ENCODE measurements at regions not wholly inside any gene's neighbourhood (a gene's known extent, or its start where the extent isn't known, plus 50 kb on each side); places are given as distances from the start of the nearest gene placed in this dataset.

DNA sequence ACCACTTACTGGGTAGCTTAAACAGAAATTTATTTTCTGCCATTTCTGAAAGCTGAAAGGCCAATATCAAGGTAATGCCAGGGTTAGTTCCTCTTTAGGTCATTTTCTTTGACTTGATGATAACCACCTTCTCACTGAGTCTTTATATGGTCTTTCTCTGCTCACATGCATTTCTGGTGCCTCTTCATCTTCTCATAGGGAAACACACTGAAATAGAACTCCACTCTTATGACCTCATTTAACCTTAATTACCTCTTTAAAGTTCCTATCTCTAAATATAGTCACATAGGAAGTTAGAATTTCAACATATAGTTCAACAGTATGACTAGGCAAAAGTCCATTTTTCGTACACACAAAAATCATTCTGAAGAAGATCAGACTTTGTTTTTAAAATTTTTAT, 616.8 kb upstream of the VRK2 start:
- H3K9me3 ChIP-seq: no peaks in the 10 kb centered on the region
- H3K27ac ChIP-seq: no peak overlapping the region
- ATAC-seq (peak; percentile 22), DNase-seq (no peak)
- H3K27me3 ChIP-seq: no peaks in the 10 kb centered on the region
- no peaks in the 10 kb centered on the region for H3K4me1 ChIP-seq
- H3K4me3 ChIP-seq: no peak overlapping the region
- TF ChIP-seq, protein P1, sequence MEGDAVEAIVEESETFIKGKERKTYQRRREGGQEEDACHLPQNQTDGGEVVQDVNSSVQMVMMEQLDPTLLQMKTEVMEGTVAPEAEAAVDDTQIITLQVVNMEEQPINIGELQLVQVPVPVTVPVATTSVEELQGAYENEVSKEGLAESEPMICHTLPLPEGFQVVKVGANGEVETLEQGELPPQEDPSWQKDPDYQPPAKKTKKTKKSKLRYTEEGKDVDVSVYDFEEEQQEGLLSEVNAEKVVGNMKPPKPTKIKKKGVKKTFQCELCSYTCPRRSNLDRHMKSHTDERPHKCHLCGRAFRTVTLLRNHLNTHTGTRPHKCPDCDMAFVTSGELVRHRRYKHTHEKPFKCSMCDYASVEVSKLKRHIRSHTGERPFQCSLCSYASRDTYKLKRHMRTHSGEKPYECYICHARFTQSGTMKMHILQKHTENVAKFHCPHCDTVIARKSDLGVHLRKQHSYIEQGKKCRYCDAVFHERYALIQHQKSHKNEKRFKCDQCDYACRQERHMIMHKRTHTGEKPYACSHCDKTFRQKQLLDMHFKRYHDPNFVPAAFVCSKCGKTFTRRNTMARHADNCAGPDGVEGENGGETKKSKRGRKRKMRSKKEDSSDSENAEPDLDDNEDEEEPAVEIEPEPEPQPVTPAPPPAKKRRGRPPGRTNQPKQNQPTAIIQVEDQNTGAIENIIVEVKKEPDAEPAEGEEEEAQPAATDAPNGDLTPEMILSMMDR (IDR thresholded peaks at IDR 0.05): no peak
- no peaks in the 10 kb centered on the region for H3K36me3 ChIP-seq
- intact Hi-C loops (cut with DNase I): no loop called here

DNA sequence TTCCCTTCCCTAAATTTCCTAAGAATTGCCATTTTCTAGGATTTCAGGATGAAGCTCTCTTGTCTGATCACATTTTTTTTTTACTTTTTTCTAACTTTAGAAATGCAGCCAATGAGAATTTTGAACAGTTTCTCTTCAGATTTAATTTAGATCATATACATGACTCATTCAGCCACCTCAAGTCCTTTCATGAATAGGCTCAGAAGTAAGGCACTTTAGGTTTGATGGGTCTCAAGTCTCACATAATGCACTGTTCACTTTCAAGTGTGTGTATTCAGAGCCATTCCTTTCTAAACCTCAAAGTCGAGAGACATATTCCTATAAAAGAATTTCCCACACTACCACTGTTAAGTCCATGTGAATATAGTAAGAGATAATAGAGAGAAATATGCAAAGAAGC, 614.1 kb upstream of the VRK2 start:
- H3K9me3 ChIP-seq: no peaks in the 10 kb centered on the region
- H3K36me3 ChIP-seq: no peaks in the 10 kb centered on the region
- ATAC-seq (no peak), DNase-seq (no peak)
- H3K4me1 ChIP-seq: no peaks in the 10 kb centered on the region
- H3K4me3 ChIP-seq: no peak overlapping the region
- intact Hi-C loops (cut with DNase I): no loop called here
- no peak overlapping the region for H3K27ac ChIP-seq
- H3K27me3 ChIP-seq: no peaks in the 10 kb centered on the region
- TF ChIP-seq, protein P1 (IDR thresholded peaks at IDR 0.05): no peak

DNA sequence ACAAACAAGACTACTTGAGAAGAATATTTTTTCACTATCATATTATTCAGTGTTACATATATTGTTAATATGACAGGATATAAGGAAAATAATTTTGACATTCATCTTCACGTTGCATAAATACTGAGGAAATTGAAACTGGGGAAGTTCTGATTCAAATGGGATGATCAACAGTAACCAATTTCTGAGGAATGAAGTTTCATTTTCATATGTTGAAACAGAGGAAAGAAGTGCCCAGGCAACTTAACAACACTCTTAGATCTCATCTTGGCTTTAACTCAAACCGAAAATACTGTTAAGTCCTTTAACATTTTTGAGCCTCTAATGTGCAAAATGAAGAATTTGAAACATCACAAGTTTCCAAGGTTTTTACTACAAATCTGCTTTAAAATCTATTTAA, 612.2 kb upstream of the VRK2 start:
- Histone ChIP-seq H3K4me3 (no peak overlapping the region), H3K9me3 (no peaks in the 10 kb centered on the region), H3K4me1 (no peaks in the 10 kb centered on the region), H3K27me3 (no peaks in the 10 kb centered on the region), H3K27ac (peak overlapping the region; percentile 32), H3K36me3 (no peaks in the 10 kb centered on the region)
- intact Hi-C loops (cut with DNase I): no loop called here
- TF ChIP-seq, protein P1 (IDR thresholded peaks at IDR 0.05): no peak
- DNase-seq (no peak), ATAC-seq (peak; percentile 56)

DNA sequence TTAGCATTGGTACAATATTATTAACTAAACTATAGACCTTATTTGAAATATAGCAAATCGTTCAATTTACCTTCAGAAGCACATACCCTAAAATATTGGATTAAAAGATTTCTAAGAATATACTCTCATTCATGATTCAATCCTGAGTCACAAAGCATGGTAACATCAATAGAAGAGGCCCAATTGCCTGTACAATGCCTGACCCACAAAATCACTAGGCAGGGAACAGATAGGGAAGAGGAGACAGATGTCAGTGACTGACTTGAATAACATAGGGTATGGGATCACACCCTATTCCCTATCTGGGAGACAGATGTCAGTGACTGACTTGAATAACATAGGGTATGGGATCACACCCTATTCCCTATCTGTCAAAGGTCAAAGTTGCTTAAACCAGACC, 611.6 kb upstream of the VRK2 start:
- no peak for DNase-seq
- TF ChIP-seq, protein P1 (IDR thresholded peaks at IDR 0.05): no peak
- Histone ChIP-seq H3K4me3 (no peak overlapping the region), H3K36me3 (no peaks in the 10 kb centered on the region), H3K27me3 (no peaks in the 10 kb centered on the region), H3K27ac (peak overlapping the region; percentile 32), H3K4me1 (no peaks in the 10 kb centered on the region), H3K9me3 (no peaks in the 10 kb centered on the region)
- peak; percentile 26 for ATAC-seq
- intact Hi-C loops (cut with DNase I): no loop called here

DNA sequence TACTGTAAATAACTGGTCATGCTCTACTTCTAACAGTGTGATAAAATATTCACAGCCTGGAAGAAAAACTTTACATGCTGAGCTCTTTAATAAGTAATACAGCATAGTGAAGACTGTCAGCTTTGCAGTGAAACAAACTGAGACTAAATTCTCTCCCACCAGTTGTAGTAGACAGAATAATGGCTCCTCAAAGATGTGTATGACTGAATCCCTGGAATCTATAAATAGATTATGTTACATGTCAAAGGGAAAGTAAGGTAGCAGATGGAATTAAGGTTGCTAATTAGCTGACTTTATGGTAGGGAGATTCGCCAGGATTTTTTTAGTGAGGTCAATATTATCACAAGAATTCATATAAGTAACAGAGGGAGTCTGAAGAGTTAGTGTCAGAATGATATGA, 609.5 kb upstream of the VRK2 start:
- Histone ChIP-seq H3K36me3 (no peaks in the 10 kb centered on the region), H3K4me1 (no peaks in the 10 kb centered on the region), H3K4me3 (no peak overlapping the region), H3K9me3 (no peaks in the 10 kb centered on the region), H3K27me3 (no peaks in the 10 kb centered on the region), H3K27ac (no peak overlapping the region)
- no peak for DNase-seq
- intact Hi-C loops (cut with DNase I): no loop called here
- no peak for ATAC-seq
- TF ChIP-seq, protein P1 (IDR thresholded peaks at IDR 0.05): no peak

DNA sequence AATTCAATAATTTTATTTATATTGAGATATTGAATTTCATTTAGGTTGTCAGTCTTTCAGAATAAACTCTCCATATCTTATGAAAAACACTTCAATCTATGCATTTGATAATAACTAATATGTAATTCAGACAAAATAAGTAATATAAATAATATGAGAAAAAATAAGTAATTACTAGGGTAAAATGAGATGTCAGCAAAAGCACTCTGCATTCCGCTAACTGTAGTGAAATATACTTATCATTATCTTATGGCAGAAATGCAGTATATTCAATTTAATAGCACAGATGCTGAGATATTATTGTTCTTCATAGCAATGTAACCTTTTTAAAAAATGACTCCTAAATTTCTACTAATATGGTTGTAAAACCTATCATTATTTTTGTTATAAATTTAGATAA, 606.2 kb upstream of the VRK2 start:
- Histone ChIP-seq H3K4me3 (no peak overlapping the region), H3K4me1 (no peaks in the 10 kb centered on the region), H3K9me3 (no peaks in the 10 kb centered on the region), H3K36me3 (no peaks in the 10 kb centered on the region), H3K27ac (no peak overlapping the region), H3K27me3 (no peaks in the 10 kb centered on the region)
- intact Hi-C loops (cut with DNase I): no loop called here
- ATAC-seq (no peak), DNase-seq (no peak)
- TF ChIP-seq, protein P1 (IDR thresholded peaks at IDR 0.05): no peak
